PC-3 (cell line): ENCODE measurements at regions not wholly inside any gene's neighbourhood (a gene's known extent, or its start where the extent isn't known, plus 50 kb on each side); places are given as distances from the start of the nearest gene placed in this dataset.

Experiments
- EZH2 ChIP-seq: fragments of 300-600 bp; sonication (generic); IDR thresholded peaks from one replicate; pipeline ENCODE4 v1.6.1; 2017; ENCODE audit warnings: antibody characterized with exemption, mild to moderate bottlenecking, low read length; ENCODE audit not compliant: unreplicated experiment
- EZH2phosphoT487 ChIP-seq: fragments of 300-600 bp; sonication (generic); IDR thresholded peaks from 2 replicates; pipeline ENCODE4 v1.6.1; 2018; ENCODE audit warnings: mild to moderate bottlenecking, antibody characterized with exemption, low read length, borderline replicate concordance
- TF ChIP-seq, protein P1 (sequence below): fragments of 300-600 bp; sonication (generic); conservative IDR thresholded peaks from 2 replicates; pipeline ENCODE4 v1.5.1; 2017; ENCODE audit warnings: antibody characterized with exemption, low read depth, mild to moderate bottlenecking, low read length

GRCh38 chr20:7702141-7702540 lies 238.1 kb downstream of the HAO1 start:
- TF ChIP-seq, protein P1, sequence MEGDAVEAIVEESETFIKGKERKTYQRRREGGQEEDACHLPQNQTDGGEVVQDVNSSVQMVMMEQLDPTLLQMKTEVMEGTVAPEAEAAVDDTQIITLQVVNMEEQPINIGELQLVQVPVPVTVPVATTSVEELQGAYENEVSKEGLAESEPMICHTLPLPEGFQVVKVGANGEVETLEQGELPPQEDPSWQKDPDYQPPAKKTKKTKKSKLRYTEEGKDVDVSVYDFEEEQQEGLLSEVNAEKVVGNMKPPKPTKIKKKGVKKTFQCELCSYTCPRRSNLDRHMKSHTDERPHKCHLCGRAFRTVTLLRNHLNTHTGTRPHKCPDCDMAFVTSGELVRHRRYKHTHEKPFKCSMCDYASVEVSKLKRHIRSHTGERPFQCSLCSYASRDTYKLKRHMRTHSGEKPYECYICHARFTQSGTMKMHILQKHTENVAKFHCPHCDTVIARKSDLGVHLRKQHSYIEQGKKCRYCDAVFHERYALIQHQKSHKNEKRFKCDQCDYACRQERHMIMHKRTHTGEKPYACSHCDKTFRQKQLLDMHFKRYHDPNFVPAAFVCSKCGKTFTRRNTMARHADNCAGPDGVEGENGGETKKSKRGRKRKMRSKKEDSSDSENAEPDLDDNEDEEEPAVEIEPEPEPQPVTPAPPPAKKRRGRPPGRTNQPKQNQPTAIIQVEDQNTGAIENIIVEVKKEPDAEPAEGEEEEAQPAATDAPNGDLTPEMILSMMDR: no peak
- TF ChIP-seq EZH2phosphoT487 (no peak), EZH2 (no peak)
